ENCODE measurements at regions not wholly inside any gene's neighbourhood (a gene's known extent, or its start where the extent isn't known, plus 50 kb on each side); places are given as distances from the start of the nearest gene placed in this dataset.

DNA sequence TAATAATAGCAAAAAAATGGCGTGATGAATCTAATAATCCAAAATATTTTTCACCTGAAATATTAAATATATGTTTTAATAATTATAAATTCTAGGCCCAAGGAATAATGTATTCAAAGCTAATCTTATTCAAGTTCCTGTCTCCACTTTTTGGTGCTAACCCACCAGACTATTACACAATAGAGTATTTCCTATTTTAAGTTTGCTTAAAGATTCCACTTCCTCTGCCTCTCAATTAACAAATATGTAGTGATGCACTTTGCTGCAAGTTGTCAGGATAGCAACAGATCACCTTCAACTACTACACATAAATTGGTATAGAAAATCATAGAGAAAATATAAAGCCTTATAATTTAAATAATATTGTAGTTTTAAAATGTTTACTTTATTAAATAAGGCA lies 467.5 kb downstream of the C3orf38 start:
- TF ChIP-seq, protein P1, sequence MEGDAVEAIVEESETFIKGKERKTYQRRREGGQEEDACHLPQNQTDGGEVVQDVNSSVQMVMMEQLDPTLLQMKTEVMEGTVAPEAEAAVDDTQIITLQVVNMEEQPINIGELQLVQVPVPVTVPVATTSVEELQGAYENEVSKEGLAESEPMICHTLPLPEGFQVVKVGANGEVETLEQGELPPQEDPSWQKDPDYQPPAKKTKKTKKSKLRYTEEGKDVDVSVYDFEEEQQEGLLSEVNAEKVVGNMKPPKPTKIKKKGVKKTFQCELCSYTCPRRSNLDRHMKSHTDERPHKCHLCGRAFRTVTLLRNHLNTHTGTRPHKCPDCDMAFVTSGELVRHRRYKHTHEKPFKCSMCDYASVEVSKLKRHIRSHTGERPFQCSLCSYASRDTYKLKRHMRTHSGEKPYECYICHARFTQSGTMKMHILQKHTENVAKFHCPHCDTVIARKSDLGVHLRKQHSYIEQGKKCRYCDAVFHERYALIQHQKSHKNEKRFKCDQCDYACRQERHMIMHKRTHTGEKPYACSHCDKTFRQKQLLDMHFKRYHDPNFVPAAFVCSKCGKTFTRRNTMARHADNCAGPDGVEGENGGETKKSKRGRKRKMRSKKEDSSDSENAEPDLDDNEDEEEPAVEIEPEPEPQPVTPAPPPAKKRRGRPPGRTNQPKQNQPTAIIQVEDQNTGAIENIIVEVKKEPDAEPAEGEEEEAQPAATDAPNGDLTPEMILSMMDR (IDR thresholded peaks at IDR 0.05) = no peak
- TF ChIP-seq POLR2A (IDR thresholded peaks at IDR 0.05) = no peak
